HG02870 (cell line): ENCODE measurements at regions not wholly inside any gene's neighbourhood (a gene's known extent, or its start where the extent isn't known, plus 50 kb on each side); places are given as distances from the start of the nearest gene placed in this dataset.
"Not testable (repeated sequence)": the region's sequence is repeated elsewhere in the genome, so short reads cannot be mapped to it uniquely, and the experiment has no call there.

Experiments used
- ATAC-seq: cut with Tn5 transposase; IDR thresholded peaks from one replicate; pipeline ENCODE4 v1.9.1; 2021; ENCODE audit warnings: mild to moderate bottlenecking, moderate library complexity; ENCODE audit not compliant: unreplicated experiment

- ATAC-seq = no peak
Observed at GRCh38 chr3:181610083-181610972, 101.4 kb upstream of the SOX2 start.

DNA sequence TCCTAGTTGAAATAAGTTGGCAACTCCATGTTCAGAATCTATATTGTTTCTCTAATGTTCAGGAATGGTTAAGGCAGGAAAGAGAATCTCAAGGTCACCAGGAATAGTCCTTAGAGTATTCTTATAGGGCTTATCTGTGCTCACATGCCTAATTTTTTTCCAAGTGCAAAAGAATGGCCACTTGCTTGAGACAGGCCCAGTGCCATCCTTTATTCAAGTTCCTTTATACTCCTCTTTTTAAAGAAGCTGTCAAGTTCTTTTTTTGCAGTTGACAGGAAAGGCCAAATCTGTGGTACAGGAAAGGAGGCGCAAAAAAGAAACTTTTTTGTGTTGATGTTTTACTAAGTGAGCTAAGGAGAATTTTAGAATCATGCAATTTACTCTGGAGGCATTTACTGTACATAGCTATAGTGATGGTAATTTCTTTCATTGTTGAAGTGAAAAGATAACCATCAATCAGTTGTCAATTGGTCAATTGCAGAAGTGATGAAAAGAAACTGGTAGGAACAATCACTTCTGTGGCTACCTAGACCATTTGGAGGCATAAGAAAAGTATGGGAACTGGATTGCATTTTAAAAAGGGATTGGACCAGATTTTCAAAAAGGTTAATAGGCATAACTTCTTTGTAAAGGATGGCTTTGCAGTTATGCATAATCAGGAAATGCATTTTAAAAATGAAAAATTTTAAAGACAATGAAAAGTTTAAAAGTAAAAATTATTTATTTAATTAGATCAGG is 102.5 kb upstream of the SOX2 start:
- no peak for ATAC-seq

GRCh38 chr3:181604267-181604666 is 107.5 kb upstream of the SOX2 start:
- ATAC-seq = no peak

GRCh38 chr3:181596126-181596525 is 115.6 kb upstream of the SOX2 start:
- ATAC-seq = no peak

DNA sequence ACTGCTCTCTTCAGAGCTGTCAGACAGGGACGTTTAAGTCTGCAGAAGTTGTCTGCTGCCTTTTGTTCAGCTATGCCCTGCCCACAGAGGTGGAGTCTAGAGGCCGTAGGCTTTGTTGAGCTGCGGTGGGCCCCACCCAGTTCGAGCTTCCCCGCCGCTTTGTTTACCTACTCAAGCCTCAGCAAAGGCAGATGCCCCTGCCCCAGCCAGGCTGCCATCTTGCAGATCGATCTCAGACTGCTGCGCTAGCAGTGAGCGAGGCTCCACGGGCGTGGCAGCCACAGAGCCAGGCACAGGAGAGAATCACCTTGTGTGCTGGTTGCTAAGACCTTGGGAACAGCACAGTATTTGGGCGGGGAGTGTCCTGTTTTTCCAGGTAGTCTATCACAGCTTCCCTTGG is 120.8 kb upstream of the SOX2 start:
- not testable (repeated sequence) for ATAC-seq

DNA sequence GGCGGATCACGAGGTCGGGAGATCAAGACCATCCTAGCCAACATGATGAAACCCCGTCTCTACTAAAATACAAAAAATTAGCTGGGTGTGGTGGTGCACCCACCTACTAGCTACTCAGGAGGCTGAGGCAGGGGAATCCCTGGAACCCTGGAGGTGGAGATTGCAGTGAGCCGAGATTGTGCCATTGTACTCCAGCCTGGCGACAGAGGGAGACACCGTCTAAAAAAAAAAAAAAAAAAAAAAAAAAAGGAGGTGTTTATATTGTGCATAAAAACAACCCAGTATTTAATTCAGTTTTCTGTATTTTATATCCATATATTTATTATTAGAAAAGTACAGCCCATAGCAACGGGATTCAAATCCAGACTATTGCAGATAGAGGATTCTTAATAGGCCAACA is 129.1 kb upstream of the SOX2 start:
- no peak for ATAC-seq

DNA sequence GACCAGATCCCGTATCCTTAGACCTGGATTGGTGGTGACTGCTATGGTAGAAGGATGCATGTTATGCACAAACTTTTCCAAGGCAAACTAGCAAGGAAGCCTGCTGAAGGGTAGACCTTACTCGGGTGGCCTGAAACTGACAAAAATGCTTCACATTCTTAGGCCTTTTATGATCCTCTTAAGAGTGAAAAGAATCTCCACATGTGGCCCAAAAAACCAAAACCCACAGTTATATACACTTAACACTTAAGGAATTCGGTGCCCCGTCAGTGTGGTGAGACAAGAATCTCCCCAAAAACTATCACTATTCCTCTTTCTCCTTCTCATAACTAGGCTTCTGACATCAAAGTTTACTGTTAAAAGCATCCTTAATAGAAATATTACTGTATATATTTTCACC is 130.1 kb upstream of the SOX2 start:
- ATAC-seq = no peak

GRCh38 chr3:181578743-181579142 is 133.0 kb upstream of the SOX2 start:
- no peak for ATAC-seq

GRCh38 chr3:181572432-181572831 is 139.3 kb upstream of the SOX2 start:
- no peak for ATAC-seq

- ATAC-seq = no peak
Observed at GRCh38 chr3:181570472-181570871, 141.3 kb upstream of the SOX2 start.

- no peak for ATAC-seq
Observed at GRCh38 chr3:181569356-181569940, 142.3 kb upstream of the SOX2 start.

- no peak for ATAC-seq
Observed at GRCh38 chr3:181568693-181569092, 143.0 kb upstream of the SOX2 start.

DNA sequence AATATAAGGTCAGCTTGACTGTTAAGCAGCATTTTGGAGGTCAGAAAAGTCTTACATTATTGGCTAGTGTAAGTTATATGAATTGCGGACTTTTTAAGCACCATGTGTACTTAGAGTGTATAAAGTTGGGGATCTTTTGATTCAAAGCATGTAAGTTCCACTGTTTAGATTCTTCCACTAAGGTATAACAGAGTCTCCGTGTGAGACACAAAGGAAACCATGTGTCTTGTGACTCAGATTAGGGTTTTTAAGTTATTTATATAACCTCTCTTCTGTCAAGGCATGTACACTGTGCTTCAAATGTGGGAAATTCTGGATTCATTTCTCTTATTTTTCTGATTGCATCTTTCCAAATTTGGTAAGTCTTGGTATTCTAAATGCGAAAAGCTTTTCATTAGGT is 143.5 kb upstream of the SOX2 start:
- ATAC-seq = no peak

GRCh38 chr3:181567311-181568075 is 144.2 kb upstream of the SOX2 start:
- no peak for ATAC-seq

DNA sequence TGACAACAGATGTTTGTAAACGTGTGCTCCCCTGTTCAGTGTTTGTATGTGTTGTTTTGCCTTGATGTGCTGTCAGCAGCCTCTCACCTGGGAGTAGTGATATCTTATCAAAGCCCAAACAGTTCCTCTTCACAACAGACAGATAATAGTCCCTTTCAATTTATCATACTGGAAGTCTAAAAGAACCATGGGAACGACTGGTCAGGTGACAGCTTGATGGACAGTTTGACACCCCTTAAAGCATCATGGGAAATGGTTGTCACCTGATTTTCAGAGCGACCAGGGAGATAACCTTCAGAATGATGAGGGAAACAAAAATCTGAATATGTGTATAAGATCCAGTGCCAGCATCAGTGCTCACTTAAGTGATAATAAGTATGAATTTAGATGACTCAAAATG is 146.3 kb upstream of the SOX2 start:
- ATAC-seq = no peak

DNA sequence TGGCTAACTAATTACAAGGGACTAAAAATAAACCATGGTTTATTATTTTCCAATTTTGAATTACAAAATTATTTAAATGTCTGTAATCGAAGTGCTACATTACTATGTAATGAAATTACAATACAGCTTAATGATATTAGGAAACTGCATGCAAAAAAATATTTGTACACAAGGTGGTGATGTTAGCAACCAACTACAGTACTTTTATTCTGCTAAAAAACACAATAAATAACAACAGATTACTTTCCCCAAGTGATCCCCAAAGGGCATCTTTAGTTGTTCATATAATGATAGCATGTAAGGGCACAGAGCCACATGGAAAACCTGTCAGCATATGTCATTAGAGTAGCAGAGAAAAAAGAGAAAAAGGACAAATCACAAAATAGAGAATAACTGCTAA is 147.5 kb upstream of the SOX2 start:
- ATAC-seq = no peak

DNA sequence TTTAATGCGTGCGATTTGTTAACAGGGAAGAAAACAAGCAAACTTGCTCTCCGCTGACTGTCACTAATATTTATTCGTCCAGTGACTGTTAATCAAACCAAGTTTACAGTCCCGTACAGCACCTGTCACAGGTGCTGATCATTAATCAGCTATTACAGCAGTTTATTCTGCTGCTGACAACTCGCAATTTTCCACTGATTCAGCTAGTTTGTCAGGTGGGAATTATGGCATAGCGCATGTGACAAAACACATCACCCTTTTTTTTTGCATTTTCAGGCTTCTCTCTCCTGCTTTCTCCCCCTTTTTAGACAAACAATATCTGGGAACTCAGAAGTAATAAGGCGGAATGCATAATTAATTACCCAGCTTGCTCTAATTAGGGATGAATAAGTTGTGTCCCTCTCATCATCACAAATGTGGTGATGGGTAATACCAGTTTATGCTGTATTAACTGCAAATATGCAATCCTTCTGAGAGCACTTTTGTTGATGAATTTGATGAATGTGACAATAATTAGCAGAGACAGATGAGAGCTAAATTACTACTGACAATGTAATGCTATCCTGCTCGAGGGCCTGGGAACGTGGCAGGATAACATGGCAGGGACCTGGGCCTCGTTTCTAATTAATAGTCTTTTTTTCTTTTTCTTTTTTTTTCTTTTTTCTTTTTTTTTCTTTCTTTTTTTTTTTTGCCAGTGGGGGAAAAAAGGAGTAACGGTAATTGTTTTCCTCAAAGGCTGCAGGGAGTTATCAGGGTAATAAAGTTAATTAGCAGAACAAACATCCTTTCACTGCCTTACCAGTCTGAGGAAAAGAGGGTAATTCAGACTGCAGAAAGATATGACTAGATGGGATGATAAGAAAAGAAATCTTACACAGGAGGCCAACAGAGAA is 150.3 kb upstream of the SOX2 start:
- no peak for ATAC-seq

GRCh38 chr3:181558870-181559269 is 152.9 kb upstream of the SOX2 start:
- ATAC-seq = no peak

- ATAC-seq = no peak
Observed at GRCh38 chr3:181555681-181556080, 156.0 kb upstream of the SOX2 start.

DNA sequence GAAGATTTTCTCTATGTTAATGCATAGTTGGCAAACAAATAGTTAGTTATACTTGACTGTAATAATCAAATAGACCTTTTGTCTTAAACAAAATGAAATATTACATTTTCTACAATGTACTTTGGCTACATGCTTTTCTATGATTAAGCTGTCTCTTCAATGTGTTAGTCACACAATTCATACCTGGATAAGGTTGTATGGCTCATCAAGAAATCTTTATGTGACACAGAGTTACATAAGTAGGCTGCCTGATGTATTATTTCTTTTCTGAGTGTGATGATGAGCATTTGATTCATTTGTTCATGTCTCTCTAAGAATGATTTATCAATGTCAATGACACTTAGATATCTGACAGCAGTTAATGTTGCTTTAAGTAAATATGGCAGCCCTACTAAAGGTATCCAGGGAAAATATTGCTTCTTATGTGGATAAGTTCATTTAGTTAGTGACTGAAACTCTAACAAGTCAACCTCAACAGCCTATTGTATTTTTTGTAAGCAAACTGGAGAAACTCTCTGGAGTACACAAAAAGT is 157.4 kb upstream of the SOX2 start:
- ATAC-seq = no peak
